B cell (primary cell): ENCODE measurements at regions not wholly inside any gene's neighbourhood (a gene's known extent, or its start where the extent isn't known, plus 50 kb on each side); places are given as distances from the start of the nearest gene placed in this dataset.

Source experiments
- EZH2 ChIP-seq: IDR thresholded peaks from 2 replicates; pipeline ENCODE4 v1.6.1; 2012; ENCODE audit warnings: borderline replicate concordance, low read depth, mild to moderate bottlenecking, moderate library complexity, low read length; ENCODE audit not compliant: insufficient read depth, poor library complexity, severe bottlenecking
- TF ChIP-seq, protein P1 (sequence below): fragments of 200-600 bp; IDR thresholded peaks from one replicate; pipeline ENCODE4 v1.8.0; 2022; ENCODE audit warnings: antibody characterized with exemption, mild to moderate bottlenecking

- TF ChIP-seq EZH2: no peak
- TF ChIP-seq, protein P1, sequence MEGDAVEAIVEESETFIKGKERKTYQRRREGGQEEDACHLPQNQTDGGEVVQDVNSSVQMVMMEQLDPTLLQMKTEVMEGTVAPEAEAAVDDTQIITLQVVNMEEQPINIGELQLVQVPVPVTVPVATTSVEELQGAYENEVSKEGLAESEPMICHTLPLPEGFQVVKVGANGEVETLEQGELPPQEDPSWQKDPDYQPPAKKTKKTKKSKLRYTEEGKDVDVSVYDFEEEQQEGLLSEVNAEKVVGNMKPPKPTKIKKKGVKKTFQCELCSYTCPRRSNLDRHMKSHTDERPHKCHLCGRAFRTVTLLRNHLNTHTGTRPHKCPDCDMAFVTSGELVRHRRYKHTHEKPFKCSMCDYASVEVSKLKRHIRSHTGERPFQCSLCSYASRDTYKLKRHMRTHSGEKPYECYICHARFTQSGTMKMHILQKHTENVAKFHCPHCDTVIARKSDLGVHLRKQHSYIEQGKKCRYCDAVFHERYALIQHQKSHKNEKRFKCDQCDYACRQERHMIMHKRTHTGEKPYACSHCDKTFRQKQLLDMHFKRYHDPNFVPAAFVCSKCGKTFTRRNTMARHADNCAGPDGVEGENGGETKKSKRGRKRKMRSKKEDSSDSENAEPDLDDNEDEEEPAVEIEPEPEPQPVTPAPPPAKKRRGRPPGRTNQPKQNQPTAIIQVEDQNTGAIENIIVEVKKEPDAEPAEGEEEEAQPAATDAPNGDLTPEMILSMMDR: no peak
These were observed 789.9 kb upstream of the KIF2B start for GRCh38 chr17:53032861-53033271.
